ENCODE measurements at regions not wholly inside any gene's neighbourhood (a gene's known extent, or its start where the extent isn't known, plus 50 kb on each side); places are given as distances from the start of the nearest gene placed in this dataset.

DNA sequence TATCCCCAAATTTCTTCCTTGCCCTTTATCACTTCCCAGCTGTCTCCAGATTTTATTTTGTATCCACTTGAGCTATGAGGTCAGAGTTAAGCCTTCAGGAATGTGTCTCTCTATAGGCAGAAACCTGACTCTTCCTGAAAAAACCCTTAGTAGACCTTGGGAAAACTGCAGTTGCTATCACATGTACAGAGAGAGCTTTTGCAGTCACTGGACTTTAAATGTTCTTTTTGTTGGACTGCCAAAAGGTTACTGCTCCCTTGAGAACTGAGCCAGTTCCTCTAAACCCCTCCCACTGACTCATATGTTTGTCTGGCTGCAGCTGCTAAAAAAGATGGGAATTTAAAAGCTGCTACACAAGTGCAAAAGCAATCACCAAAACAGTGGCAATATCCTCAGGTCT lies 169.1 kb upstream of the CCDC54 start:
- peak; percentile 63 for TF ChIP-seq NR2F2 (IDR thresholded peaks at IDR 0.05)
- TF ChIP-seq HNF4A (conservative IDR thresholded peaks at IDR 0.05), result peak in 1 of 2 donors; percentile 24
- TF ChIP-seq JUND (IDR thresholded peaks at IDR 0.05), result peak; percentile 51 to 52
- peak; percentile 34 for TF ChIP-seq SP1 (IDR thresholded peaks at IDR 0.05)
- TF ChIP-seq RXRA (IDR thresholded peaks at IDR 0.05), result peak; percentile 52 to 55
- TF ChIP-seq YY1 (IDR thresholded peaks at IDR 0.05), result no peak
- no peak for TF ChIP-seq GABPA (IDR thresholded peaks at IDR 0.05 in 1 of 2, conservative IDR thresholded peaks at IDR 0.05 in 1 of 2)
- TF ChIP-seq, protein P1, sequence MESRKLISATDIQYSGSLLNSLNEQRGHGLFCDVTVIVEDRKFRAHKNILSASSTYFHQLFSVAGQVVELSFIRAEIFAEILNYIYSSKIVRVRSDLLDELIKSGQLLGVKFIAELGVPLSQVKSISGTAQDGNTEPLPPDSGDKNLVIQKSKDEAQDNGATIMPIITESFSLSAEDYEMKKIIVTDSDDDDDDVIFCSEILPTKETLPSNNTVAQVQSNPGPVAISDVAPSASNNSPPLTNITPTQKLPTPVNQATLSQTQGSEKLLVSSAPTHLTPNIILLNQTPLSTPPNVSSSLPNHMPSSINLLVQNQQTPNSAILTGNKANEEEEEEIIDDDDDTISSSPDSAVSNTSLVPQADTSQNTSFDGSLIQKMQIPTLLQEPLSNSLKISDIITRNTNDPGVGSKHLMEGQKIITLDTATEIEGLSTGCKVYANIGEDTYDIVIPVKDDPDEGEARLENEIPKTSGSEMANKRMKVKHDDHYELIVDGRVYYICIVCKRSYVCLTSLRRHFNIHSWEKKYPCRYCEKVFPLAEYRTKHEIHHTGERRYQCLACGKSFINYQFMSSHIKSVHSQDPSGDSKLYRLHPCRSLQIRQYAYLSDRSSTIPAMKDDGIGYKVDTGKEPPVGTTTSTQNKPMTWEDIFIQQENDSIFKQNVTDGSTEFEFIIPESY (IDR thresholded peaks at IDR 0.05), result no peak
- Histone ChIP-seq H3K27me3 (ENCODE audit: control insufficient read depth in 4 of 4, insufficient read depth in 4 of 4, low read length in 3 of 4) (no peaks in the 10 kb centered on the region), H3K36me3 (ENCODE audit: control insufficient read depth in 4 of 4, insufficient read depth in 3 of 4, low read depth in 1 of 4, low read length in 3 of 4) (no peaks in the 10 kb centered on the region), H3K9ac (ENCODE audit: low read depth in 1 of 2, low read length in 2 of 2) (no peak overlapping the region), H3K27ac (ENCODE audit: low read depth in 1 of 2, low read length in 2 of 2) (peak overlapping the region in 1 of 2 donors; percentile 42), H3K4me1 (ENCODE audit: control insufficient read depth in 4 of 4, insufficient read depth in 4 of 4, low read length in 3 of 4) (no peaks in the 10 kb centered on the region), H3K4me3 (ENCODE audit: low read depth in 1 of 3, low read length in 3 of 3) (no peak overlapping the region), H3K9me3 (ENCODE audit: control insufficient read depth in 4 of 4, low read length in 3 of 4) (no peaks in the 10 kb centered on the region)
- no peak for DNase-seq (ENCODE audit: low spot score)

DNA sequence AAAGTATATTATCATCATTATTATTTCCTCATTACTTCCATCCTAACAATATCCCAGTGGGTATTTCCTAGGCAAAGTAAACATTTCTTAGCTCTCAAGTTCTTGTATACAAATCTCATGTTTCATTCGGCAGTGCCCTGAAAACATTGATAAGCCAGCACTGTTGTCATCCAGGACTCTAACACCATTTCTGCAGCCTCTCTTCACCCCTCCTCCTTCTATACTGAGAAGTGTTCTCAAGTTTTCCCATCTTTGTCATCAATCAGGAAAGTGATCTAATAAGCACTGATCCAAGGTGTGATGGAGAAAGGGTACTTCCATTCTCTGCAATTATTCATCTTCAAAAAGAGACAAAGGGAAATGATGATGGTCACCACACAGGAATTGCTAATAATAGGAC lies 168.4 kb upstream of the CCDC54 start:
- TF ChIP-seq, protein P2, sequence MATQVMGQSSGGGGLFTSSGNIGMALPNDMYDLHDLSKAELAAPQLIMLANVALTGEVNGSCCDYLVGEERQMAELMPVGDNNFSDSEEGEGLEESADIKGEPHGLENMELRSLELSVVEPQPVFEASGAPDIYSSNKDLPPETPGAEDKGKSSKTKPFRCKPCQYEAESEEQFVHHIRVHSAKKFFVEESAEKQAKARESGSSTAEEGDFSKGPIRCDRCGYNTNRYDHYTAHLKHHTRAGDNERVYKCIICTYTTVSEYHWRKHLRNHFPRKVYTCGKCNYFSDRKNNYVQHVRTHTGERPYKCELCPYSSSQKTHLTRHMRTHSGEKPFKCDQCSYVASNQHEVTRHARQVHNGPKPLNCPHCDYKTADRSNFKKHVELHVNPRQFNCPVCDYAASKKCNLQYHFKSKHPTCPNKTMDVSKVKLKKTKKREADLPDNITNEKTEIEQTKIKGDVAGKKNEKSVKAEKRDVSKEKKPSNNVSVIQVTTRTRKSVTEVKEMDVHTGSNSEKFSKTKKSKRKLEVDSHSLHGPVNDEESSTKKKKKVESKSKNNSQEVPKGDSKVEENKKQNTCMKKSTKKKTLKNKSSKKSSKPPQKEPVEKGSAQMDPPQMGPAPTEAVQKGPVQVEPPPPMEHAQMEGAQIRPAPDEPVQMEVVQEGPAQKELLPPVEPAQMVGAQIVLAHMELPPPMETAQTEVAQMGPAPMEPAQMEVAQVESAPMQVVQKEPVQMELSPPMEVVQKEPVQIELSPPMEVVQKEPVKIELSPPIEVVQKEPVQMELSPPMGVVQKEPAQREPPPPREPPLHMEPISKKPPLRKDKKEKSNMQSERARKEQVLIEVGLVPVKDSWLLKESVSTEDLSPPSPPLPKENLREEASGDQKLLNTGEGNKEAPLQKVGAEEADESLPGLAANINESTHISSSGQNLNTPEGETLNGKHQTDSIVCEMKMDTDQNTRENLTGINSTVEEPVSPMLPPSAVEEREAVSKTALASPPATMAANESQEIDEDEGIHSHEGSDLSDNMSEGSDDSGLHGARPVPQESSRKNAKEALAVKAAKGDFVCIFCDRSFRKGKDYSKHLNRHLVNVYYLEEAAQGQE (IDR thresholded peaks at IDR 0.05), result no peak
- no peak for TF ChIP-seq FOXA1 (IDR thresholded peaks at IDR 0.05)
- TF ChIP-seq HNF4A (conservative IDR thresholded peaks at IDR 0.05), result no peak
- TF ChIP-seq, protein P3, sequence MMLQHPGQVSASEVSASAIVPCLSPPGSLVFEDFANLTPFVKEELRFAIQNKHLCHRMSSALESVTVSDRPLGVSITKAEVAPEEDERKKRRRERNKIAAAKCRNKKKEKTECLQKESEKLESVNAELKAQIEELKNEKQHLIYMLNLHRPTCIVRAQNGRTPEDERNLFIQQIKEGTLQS (IDR thresholded peaks at IDR 0.05), result no peak
- TF ChIP-seq SP1 (IDR thresholded peaks at IDR 0.05), result no peak
- no peak for TF ChIP-seq TAF1 (conservative IDR thresholded peaks at IDR 0.05)
- no peak for TF ChIP-seq JUND (IDR thresholded peaks at IDR 0.05)
- TF ChIP-seq CTCF (IDR thresholded peaks at IDR 0.05; ENCODE audit: low read depth, low read length, missing input control), result no peak
- TF ChIP-seq, protein P4, sequence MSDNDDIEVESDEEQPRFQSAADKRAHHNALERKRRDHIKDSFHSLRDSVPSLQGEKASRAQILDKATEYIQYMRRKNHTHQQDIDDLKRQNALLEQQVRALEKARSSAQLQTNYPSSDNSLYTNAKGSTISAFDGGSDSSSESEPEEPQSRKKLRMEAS (IDR thresholded peaks at IDR 0.05), result no peak
- no peaks in the 10 kb centered on the region for H3K4me1 ChIP-seq (ENCODE audit: control insufficient read depth in 4 of 4, insufficient read depth in 4 of 4, low read length in 3 of 4)
- H3K27ac ChIP-seq (ENCODE audit: low read depth in 1 of 2, low read length in 2 of 2), result no peak overlapping the region
- no peak for DNase-seq (ENCODE audit: low spot score)
- H3K36me3 ChIP-seq (ENCODE audit: control insufficient read depth in 4 of 4, insufficient read depth in 3 of 4, low read depth in 1 of 4, low read length in 3 of 4), result no peaks in the 10 kb centered on the region
- H3K9me3 ChIP-seq (ENCODE audit: control insufficient read depth in 4 of 4, low read length in 3 of 4), result no peaks in the 10 kb centered on the region
- H3K27me3 ChIP-seq (ENCODE audit: control insufficient read depth in 4 of 4, insufficient read depth in 4 of 4, low read length in 3 of 4), result no peaks in the 10 kb centered on the region
- WGBS, result 42% methylated on average over 1 of the region's 1 CpG
- H3K9ac ChIP-seq (ENCODE audit: low read depth in 1 of 2, low read length in 2 of 2), result no peak overlapping the region
- no peak overlapping the region for H3K4me3 ChIP-seq (ENCODE audit: low read depth in 1 of 3, low read length in 3 of 3)

Measured in liver (tissue), 8 donors.